Tibial nerve (tissue), 3 donors: ENCODE measurements at regions not wholly inside any gene's neighbourhood (a gene's known extent, or its start where the extent isn't known, plus 50 kb on each side); places are given as distances from the start of the nearest gene placed in this dataset.

Experiments used
- CTCF ChIP-seq, 5 experiments: fragments of 200-600 bp in 3 of 5; fragments of 450-650 bp in 2 of 5; sonication (generic) in 3 of 5; IDR thresholded peaks; one replicate each; pipeline ENCODE4 v1.5.1; 2016 to 2019; ENCODE audit warnings: antibody characterized with exemption in 5 of 5, mild to moderate bottlenecking in 3 of 5, moderate library complexity in 2 of 5
- POLR2A ChIP-seq, 2 donors: fragments of 450-650 bp; IDR thresholded peaks; one replicate each; pipeline ENCODE4 v1.6.1; 2017; ENCODE audit warnings: antibody characterized with exemption in 2 of 2, mild to moderate bottlenecking in 2 of 2, moderate library complexity in 2 of 2

GRCh38 chr2:106314444-106314843 is 120.3 kb upstream of the UXS1 start:
- TF ChIP-seq CTCF (IDR thresholded peaks at IDR 0.05) = no peak
- no peak for TF ChIP-seq POLR2A (IDR thresholded peaks at IDR 0.05)
